GM12874 (cell line): ENCODE measurements at regions not wholly inside any gene's neighbourhood (a gene's known extent, or its start where the extent isn't known, plus 50 kb on each side); places are given as distances from the start of the nearest gene placed in this dataset.

ENCODE experiments used
- TF ChIP-seq, protein P1 (sequence below): IDR thresholded peaks from 2 replicates; pipeline ENCODE4 v1.5.1; 2011; ENCODE audit warnings: low read depth, mild to moderate bottlenecking, control low read depth, low read length, moderate library complexity; ENCODE audit not compliant: insufficient read depth

DNA sequence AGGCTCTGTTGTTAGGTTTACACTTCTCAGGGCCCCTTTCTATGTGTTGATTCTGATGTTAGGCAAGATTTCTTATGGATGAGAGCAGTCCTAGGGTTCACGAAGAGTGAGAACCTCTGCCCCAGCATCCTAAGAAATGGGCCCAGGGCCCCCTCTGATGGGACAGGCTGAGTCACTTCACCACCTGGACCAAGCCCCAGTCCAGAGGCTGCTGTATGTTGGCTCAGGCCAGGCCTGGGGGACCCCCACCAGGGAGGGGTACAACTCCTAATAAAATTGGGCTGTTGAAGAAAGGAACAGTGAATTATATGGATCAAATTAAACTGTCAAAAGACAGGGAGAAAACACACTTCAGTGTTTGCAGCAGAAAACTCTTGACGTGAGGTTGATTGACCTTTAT lies 365.9 kb upstream of the HS6ST1 start:
- TF ChIP-seq, protein P1, sequence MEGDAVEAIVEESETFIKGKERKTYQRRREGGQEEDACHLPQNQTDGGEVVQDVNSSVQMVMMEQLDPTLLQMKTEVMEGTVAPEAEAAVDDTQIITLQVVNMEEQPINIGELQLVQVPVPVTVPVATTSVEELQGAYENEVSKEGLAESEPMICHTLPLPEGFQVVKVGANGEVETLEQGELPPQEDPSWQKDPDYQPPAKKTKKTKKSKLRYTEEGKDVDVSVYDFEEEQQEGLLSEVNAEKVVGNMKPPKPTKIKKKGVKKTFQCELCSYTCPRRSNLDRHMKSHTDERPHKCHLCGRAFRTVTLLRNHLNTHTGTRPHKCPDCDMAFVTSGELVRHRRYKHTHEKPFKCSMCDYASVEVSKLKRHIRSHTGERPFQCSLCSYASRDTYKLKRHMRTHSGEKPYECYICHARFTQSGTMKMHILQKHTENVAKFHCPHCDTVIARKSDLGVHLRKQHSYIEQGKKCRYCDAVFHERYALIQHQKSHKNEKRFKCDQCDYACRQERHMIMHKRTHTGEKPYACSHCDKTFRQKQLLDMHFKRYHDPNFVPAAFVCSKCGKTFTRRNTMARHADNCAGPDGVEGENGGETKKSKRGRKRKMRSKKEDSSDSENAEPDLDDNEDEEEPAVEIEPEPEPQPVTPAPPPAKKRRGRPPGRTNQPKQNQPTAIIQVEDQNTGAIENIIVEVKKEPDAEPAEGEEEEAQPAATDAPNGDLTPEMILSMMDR, result no peak

DNA sequence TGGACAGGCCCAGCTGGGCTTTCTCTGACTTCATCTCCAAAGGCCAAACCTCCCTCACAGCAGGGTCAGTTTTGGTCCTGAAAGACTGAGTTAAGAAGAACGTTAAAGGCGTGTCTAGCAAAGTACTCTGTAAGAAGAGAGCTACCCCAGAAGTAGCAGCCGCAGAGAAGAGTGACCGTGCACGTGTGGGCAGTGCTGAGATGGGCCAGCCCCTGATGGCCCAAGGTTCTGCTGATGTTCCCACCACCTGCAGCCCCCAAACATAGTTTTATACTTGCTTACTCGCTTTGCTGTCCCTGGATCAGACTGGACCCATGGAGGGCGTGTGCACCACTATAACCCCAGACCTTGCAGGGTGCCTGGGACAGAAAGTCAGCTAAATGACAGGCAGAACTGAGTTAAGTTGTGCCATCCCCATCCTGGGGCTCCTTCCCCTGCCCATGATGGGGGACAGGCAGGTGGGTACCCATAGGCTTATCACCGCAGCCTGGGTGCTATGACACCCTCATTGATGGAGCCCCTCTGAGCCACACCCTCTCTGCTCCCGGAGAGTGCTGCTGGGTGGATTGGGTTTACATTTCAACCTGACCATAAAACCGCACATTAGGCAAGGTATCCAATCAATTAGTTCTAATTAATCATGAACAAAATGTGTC lies 367.3 kb upstream of the HS6ST1 start:
- TF ChIP-seq, protein P1, result no peak

DNA sequence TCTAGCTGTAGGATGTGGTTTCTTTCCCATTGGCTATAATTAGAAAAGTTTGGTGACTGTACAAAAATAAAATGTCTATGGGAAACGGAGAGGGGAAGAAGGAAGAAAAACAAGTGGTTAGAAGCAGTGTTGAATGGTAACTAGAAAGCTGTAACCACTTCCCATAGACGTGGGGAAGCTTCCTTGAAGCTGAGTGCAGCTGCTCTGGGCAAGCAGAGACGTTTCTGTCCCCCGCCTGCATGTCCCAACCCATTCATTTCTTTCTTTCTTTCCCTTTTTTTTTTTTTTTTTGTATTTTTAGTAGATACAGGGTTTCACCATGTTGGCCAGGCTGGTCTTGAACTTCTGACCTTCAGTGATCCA lies 367.8 kb upstream of the HS6ST1 start:
- TF ChIP-seq, protein P1, result no peak

DNA sequence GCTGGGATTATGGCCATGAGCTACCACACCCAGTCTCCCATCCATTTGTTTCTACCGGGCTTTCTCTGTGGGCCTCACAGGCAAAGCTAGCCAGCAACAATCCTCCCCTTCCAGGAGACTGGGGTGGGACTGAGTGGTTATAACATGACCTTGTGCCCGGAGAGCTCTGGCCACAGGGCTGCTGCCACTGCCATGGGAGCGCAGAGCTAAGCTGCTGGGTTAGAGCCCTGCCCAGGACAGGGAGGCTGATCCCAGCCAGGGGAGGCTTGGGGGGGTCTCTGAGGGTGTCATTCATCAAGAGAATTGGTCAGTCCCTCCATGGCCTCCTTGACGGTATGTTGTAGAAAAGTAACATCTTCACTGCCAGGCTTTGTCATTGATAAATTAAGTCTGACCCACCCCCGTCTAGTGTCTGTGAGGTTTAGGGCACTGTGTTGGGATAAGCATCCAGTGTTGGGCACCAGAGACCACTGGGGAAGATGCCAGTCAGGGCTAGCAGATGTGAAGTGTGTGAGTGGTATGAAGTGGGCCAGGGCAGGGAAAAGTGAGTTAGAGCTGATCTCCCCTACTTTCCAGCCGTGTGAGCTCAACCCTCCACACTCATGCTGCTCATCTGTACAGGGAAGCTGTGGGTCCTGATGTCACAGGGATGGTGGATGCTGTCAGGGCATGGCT lies 368.4 kb upstream of the HS6ST1 start:
- TF ChIP-seq, protein P1, result no peak

DNA sequence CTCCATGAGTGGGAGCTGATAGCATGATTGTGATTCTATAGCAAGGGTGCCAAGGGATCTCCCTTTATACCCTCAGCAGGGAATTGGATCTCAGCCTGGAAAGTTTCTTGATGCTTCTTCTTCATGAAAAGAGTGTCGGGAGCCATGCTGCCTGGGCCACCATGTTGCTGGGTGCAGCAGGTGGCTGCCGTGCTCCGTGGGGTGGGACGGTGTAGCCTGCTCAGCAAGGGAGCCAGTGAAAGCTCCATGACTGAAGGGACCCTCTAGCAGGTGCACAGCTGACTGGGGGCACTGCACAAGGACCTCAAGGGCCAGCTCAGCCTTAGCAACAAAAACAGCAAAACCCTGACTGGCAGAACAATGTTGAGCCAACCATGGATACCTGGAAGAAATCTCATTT lies 368.9 kb upstream of the HS6ST1 start:
- TF ChIP-seq, protein P1, result no peak

DNA sequence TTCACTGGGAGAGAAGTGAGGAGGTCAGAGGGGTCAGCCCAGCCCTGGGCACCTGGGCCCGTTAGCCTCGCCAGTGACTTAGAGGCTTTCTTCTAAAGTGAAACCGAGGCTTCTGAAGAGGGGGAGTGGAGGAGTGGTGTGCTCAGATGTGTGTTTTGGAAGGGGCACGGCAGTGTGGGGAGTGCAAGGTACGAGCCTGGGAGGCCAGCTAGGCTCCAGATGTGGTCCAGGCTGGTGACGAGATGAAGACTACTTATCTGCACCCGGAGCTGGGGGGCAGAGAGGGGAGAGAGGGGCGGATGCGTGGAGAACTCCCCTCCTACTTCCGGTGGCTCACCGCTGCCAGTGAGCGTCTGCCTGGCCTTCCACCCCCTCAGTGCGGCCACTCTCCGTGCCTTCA lies 371.3 kb upstream of the HS6ST1 start:
- TF ChIP-seq, protein P1, result no peak

DNA sequence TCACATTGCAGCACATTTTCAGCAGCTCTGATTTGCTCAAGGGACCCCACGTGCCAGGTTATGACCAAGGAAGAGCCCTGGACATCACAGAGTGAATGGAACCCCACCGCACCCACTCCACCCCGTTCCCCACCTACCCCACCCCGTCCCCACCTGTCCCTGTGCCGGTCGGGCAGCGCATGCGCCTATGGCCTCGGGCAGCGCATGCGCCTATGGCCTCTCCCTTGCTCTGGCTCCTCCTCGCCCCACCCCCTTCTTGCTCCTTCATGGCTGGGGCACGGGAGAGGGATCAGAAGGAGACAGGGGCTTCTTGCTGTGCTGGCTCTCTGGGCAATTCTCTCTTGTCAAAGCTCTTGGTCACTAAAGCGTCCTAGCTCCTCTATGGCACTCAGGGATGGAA lies 371.8 kb upstream of the HS6ST1 start:
- TF ChIP-seq, protein P1, result no peak
